T1000 (cell line): ENCODE measurements at regions not wholly inside any gene's neighbourhood (a gene's known extent, or its start where the extent isn't known, plus 50 kb on each side); places are given as distances from the start of the nearest gene placed in this dataset.
"Not testable (repeated sequence)": the region's sequence is repeated elsewhere in the genome, so short reads cannot be mapped to it uniquely, and the experiment has no call there.

ENCODE experiments used
- DNase-seq: peaks from one replicate; lab custom pipeline; 2025; ENCODE audit warnings: mixed read lengths; lab: John Stamatoyannopoulos, UW

GRCh38 chr20:40892642-40893041, 136.0 kb upstream of the TOP1 start:
- DNase-seq: no peak

DNA sequence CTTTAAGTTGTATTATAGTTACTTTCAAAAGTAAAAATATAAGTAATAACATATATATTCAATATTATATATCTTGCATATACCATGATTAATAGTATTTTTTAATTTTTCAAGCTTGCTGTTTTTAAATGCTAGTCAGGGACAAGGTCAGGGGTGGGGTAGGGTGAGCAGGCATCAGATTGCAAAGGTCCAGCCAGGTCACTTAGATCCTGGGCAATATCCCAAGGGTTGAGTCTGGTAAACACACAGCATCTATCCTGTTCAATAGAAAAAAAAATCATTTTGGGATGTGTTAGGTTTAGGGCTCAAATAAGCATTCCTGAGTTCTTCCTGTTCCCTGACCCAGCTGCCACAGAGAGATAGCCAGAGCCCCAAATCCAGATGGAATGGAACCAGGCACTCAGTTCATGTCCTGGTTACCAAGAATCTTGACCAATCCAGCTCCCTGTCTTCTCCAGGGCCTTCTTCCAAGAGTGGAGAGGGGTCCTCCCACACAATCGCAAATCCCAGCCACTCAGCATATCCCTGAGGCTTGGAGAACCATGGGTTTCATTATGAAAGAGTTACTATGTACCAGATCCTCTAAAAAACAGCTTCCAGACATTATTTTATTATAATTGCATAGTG, 134.9 kb upstream of the TOP1 start:
- DNase-seq: no peak

DNA sequence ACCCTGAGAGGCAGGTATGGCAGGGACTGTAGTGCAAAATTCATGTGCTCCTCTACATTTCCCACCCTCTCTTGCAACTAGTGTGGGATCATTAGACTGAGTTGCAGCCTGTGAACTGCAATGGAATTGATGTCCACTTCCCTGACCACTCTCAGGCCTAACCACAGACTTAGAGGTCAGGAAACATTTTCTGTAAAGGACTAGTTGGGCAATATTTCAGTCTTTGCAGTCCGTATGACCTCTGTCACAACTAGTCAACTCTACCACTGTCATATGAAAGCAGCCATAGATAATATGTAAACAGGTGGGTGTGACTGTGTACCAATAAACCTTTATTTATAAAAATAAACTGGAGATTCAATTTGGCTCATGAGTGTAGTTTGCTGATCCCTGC, 134.4 kb upstream of the TOP1 start:
- no peak for DNase-seq

- no peak for DNase-seq
These were observed 133.4 kb upstream of the TOP1 start for GRCh38 chr20:40895182-40895581.

- DNase-seq: no peak
These were observed 131.6 kb upstream of the TOP1 start for GRCh38 chr20:40896814-40897700.

DNA sequence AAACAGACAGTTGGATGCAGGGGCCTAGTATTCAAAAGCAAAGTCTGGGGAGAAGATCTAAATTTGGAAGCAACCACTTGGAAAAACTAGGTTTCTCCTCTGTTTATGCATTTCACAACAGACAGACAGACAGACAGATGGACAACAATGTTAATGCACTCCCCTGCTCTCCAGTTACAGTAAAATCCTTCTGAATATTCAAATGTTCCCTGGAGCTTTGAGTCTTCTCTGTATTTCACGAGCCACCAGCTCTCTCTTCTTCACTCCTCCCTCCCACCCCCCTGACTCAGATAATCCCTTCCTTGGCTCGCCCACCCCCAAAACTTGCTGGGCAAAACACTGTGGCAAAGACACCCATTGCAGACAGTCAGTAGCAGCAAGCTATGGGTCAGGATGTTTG, 129.3 kb upstream of the TOP1 start:
- no peak for DNase-seq

DNA sequence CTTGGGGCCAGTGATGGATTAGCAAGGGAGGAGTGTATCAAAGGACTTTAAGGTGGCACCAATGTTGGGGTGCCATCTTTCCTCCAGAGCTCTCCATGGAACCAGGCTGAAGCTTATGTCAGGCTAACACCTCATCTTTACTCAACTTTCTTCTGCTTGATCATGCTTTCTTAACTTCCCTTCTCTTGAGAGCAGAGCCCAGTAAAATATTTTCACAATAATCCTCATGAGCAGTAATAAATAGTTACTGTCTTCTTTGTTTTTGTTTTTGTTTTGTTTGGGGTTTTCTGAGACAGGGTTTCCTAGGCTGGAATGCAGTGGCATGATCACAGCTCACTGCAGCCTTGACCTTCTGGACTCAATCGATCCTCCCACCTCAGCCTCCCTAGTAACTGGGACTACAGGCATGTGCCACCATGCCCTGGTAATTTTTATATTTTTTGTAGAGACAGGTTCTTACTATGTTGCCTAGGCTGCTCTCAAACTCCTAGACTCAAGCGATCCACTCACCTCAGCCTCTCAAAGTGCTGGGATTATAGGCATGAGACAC, 127.9 kb upstream of the TOP1 start:
- no peak for DNase-seq

GRCh38 chr20:40902661-40903060, 126.0 kb upstream of the TOP1 start:
- DNase-seq: no peak

DNA sequence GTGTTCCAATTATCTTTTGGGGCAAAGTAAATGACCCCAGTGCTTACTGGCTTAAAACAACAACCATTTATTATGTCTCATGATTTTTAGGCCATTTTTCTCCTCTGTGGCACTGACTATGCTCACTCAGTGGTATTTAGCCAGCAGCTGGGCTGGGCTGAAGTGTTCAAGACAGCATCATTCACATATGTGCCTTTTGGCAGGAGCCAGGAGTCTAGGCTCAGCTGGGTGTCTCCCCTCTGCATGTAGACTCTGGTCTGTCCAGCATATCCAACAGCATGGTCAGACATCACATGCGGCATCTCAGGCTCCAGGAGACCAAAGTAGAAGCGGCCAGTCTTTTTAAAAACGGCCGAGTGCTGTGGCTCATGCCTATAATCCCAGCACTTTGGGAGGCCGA, 120.3 kb upstream of the TOP1 start:
- DNase-seq: no peak

DNA sequence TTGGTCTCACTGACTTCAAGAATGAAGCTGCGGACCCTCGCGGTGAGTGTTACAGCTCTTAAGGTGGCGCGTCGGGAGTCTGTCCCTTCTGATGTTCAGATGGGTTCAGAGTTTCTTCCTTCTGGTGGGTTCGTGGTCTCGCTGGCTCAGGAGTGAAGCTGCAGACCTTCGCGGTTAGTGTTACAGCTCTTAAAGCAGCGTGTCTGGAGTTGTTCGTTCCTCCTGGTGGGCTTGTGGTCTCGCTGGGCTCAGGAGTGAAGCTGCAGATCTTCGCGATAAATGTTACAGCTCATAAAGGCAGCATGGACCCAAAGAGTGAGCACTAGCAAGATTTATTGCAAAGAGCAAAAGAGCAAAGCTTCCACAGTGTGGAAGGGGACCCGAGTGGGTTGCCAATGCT, 119.1 kb upstream of the TOP1 start:
- not testable (repeated sequence) for DNase-seq

DNA sequence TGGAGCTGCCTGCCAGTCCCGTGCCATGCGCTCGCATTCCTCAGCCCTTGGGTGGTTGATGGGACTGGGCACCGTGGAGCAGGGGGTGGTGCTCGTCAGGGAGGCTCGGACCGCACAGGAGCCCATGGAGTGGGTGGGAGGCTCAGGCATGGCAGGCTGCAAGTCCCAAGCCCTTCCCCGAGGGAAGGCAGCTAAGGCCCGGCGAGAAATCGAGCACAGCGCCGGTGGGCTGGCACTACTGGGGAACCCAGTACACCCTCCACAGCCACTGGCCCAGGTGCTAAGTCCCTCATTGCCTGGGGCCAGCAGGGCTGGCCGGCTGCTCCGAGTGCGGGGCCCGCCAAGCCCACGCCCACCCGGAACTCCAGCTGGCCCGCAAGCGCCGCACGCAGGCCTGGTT, 118.2 kb upstream of the TOP1 start:
- DNase-seq: not testable (repeated sequence)

GRCh38 chr20:40911152-40911551, 117.5 kb upstream of the TOP1 start:
- DNase-seq: not testable (repeated sequence)

GRCh38 chr20:40913224-40914185, 115.1 kb upstream of the TOP1 start:
- DNase-seq: no peak

GRCh38 chr20:40915756-40916155, 112.9 kb upstream of the TOP1 start:
- DNase-seq: no peak

DNA sequence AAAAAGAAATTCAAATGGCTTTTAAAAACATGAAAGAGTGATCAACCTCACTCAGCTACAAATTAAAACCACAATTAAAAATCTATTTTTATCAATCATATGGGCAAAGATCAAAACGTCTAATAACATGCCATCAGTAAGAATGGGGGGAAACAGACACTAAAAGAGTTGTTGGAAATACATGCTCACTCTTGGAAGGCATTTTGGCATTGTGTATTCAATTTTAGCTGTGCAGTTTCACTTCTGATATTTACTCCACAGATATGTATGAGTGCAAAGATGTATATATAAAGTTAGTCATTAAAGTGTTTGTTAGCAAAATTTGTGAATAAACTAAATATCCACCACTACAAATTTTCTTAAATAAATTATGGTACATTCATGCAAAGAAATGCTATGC, 112.3 kb upstream of the TOP1 start:
- DNase-seq: no peak

DNA sequence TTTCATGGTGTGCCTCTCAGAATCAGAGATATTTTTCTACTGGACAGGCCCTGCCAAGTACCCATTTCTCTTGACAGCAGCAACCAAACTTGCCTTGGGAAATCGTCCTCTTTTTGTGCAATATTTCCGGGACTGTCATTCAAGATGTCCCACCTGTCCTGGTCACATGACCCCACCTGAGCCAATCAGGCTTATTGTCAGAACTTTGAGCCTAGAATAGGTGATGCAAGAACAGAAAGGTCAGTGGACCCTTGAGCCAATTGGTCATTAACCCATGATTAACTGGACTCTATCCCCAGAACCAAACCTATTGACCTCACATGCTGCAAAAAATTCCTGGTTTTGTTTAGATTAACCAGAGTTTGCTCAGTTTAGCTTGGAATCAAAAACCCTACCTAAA, 108.3 kb upstream of the TOP1 start:
- no peak for DNase-seq

DNA sequence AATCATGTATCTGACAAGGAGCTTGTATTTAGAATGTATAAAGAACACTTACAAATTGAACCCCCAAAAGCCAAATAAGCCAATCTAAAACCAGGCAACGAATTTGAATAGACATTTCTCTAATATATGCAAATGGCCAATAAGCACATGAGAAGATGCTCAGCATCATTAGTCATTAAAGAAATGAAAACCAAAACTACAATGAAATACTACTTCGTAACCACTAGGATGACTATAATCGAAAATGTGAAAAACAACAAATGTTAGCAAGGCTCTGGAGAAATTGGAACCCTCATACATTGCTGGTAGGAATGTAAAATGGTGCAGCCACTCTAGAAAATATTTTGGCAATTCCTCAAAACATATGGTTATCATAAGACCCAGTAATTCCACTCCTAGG, 105.8 kb upstream of the TOP1 start:
- no peak for DNase-seq

GRCh38 chr20:40925829-40926510, 102.7 kb upstream of the TOP1 start:
- no peak for DNase-seq

DNA sequence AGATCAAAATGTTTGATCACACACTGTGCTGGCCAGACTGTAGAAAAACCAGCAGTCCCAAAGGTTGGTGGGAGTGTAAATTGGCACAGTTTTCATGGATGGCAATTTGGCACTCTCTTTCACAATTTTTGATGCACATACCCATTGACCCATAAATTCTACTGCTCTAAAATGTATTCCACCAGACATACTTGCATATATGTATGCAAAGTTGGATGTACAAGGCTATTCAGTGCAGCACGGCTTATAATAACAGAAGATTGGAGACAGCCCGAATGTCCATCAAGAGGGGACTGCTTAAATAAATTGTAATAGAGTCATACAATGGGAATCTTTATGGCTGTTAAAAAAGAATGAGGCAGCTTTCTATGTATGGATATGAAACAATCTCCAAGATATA, 101.7 kb upstream of the TOP1 start:
- DNase-seq: no peak

DNA sequence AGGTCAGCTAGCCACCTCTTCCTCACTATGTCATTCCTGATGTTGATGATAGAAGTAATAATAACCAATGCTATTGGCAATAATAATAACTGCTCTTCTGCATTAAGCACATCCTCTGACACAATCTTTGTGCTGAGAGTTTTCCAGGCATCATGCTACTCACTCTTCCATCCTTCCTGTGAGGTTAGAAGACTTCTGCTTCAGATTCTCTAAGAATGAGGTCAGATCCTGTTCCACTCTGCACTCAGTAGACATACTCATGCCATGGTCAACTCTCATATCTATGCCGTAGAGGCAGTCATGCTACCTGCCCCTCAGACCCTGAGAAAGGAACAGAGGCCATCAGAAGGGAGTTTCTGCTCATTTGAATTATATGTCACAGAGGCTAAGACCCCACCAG, 98.1 kb upstream of the TOP1 start:
- DNase-seq: no peak

GRCh38 chr20:40931410-40932044, 97.1 kb upstream of the TOP1 start:
- DNase-seq: no peak
